SK-N-SH treated with all-trans-retinoic acid at 6 μM for 48 hours (cell line): ENCODE measurements at regions not wholly inside any gene's neighbourhood (a gene's known extent, or its start where the extent isn't known, plus 50 kb on each side); places are given as distances from the start of the nearest gene placed in this dataset.

Experiments
- ARNTL ChIP-seq: fragments of 450-650 bp; formaldehyde crosslinking; IDR thresholded peaks from 2 replicates; pipeline ENCODE4 v1.5.0; 2020; ENCODE audit warnings: low read depth, mild to moderate bottlenecking, moderate library complexity, borderline replicate concordance
- BACH2 ChIP-seq: fragments of 250-450 bp; sonication (Bioruptor Pico); IDR thresholded peaks from 2 replicates; pipeline ENCODE4 v1.9.0; 2021; ENCODE audit warnings: mild to moderate bottlenecking, borderline replicate concordance
- OSR1 ChIP-seq: fragments of 250-450 bp; sonication (Bioruptor Pico); IDR thresholded peaks from 2 replicates; pipeline ENCODE4 v1.8.0; 2022; ENCODE audit warnings: moderate library complexity, mild to moderate bottlenecking, inconsistent platforms
- SNAI2 ChIP-seq: fragments of 250-450 bp; sonication (Bioruptor Pico); IDR thresholded peaks from 2 replicates; pipeline ENCODE4 v1.5.0; 2020; ENCODE audit warnings: mild to moderate bottlenecking, moderate library complexity
- ZFP3 ChIP-seq: fragments of 250-450 bp; sonication (Bioruptor Pico); IDR thresholded peaks from 2 replicates; pipeline ENCODE4 v1.5.0; 2020; ENCODE audit warnings: mild to moderate bottlenecking, moderate library complexity
- ZNF8 ChIP-seq: fragments of 450-650 bp; formaldehyde crosslinking; IDR thresholded peaks from 2 replicates; pipeline ENCODE4 v1.5.0; 2020; ENCODE audit warnings: mild to moderate bottlenecking, moderate library complexity
- TF ChIP-seq, protein P1 (sequence below): fragments of 250-450 bp; sonication (Bioruptor Pico); IDR thresholded peaks from 2 replicates; pipeline ENCODE4 v1.8.0; 2020; ENCODE audit warnings: mild to moderate bottlenecking, moderate library complexity, borderline replicate concordance

- TF ChIP-seq, protein P1, sequence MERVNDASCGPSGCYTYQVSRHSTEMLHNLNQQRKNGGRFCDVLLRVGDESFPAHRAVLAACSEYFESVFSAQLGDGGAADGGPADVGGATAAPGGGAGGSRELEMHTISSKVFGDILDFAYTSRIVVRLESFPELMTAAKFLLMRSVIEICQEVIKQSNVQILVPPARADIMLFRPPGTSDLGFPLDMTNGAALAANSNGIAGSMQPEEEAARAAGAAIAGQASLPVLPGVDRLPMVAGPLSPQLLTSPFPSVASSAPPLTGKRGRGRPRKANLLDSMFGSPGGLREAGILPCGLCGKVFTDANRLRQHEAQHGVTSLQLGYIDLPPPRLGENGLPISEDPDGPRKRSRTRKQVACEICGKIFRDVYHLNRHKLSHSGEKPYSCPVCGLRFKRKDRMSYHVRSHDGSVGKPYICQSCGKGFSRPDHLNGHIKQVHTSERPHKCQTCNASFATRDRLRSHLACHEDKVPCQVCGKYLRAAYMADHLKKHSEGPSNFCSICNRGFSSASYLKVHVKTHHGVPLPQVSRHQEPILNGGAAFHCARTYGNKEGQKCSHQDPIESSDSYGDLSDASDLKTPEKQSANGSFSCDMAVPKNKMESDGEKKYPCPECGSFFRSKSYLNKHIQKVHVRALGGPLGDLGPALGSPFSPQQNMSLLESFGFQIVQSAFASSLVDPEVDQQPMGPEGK (CRISPR knock-in tag): no peak
- TF ChIP-seq SNAI2: no peak
- no peak for TF ChIP-seq BACH2
- TF ChIP-seq ZNF8 (CRISPR knock-in tag): no peak
- TF ChIP-seq OSR1 (CRISPR knock-in tag): no peak
- no peak for TF ChIP-seq ARNTL (CRISPR knock-in tag)
- no peak for TF ChIP-seq ZFP3 (CRISPR knock-in tag)
Observed at GRCh38 chr10:83862723-83863122, 276.6 kb upstream of the GHITM start.
